A549 (cell line): ENCODE measurements at regions not wholly inside any gene's neighbourhood (a gene's known extent, or its start where the extent isn't known, plus 50 kb on each side); places are given as distances from the start of the nearest gene placed in this dataset.

ENCODE experiments used
- ATAC-seq, 2 experiments: fragments of 200-7000 bp in 1 of 2; fragments of >200 bp in 1 of 2; cut with Nextera tagmentation in 1 of 2; cut with Tn5 transposase in 1 of 2; 3 replicates each; pipeline versions ENCODE4 v1.8.0 to v1.9.1; 2018 to 2020; ENCODE audit warnings: mild to moderate bottlenecking in 1 of 2, moderate library complexity in 1 of 2
- CTCF ChIA-PET: fragments of 300-600 bp; sonication (Branson Sonifier 250); formaldehyde crosslinking; extraction: SDS; loops from one replicate; lab custom pipeline; 2021; ENCODE audit warnings: antibody characterized with exemption, inconsistent platforms; lab: Yijun Ruan, JAX
- POLR2A ChIA-PET: fragments of 350-600 bp; formaldehyde crosslinking; extraction: SDS; loops from one replicate; lab custom pipeline; 2021; ENCODE audit warnings: antibody characterized with exemption, inconsistent platforms; lab: Yijun Ruan, JAX
- DNase-seq, 2 experiments: peaks; one replicate each; pipeline versions ENCODE4 v3.0.0 to v3.0.0-alpha.2; 2011 to 2016; ENCODE audit warnings: low read depth in 1 of 2, low spot score in 1 of 2
- FAIRE-seq: peaks from 2 replicates; lab custom pipeline; 2011; peaks lifted over from hg19 to GRCh38; lab: Jason Lieb, UNC
- H3K27ac ChIP-seq, 2 experiments: fragments of >200 bp; sonication (Bioruptor Twin); formaldehyde crosslinking; 3 replicates each; pipeline ENCODE4 v1.5.1; 2016 to 2017
- H3K4me1 ChIP-seq: fragments of >200 bp; sonication (Bioruptor Twin); formaldehyde crosslinking; 3 replicates; pipeline ENCODE4 v1.6.1; 2016
- H3K4me2 ChIP-seq: fragments of >200 bp; sonication (Bioruptor Twin); formaldehyde crosslinking; 3 replicates; pipeline ENCODE4 v1.6.1; 2016
- H3K4me3 ChIP-seq: fragments of >200 bp; sonication (Bioruptor Twin); formaldehyde crosslinking; 3 replicates; pipeline ENCODE4 v1.5.1; 2016
- H3K9me3 ChIP-seq: fragments of >200 bp; sonication (Bioruptor Twin); formaldehyde crosslinking; 3 replicates; pipeline ENCODE4 v1.6.1; 2016
- BCL3 ChIP-seq: fragments of >200 bp; sonication (Bioruptor Twin); formaldehyde crosslinking; IDR thresholded peaks from 3 replicates; pipeline ENCODE4 v1.6.1; 2016
- CEBPB ChIP-seq, 2 experiments: fragments of >200 bp in 1 of 2; sonication (Bioruptor Twin) in 1 of 2; formaldehyde crosslinking in 1 of 2; IDR thresholded peaks; 2 replicates each; pipeline ENCODE4 v1.6.1; 2012 to 2016
- CHD2 ChIP-seq: fragments of 150-350 bp; IDR thresholded peaks from 2 replicates; pipeline ENCODE4 v1.6.1; 2014; ENCODE audit warnings: low read length; ENCODE audit not compliant: partially characterized antibody
- EHMT2 ChIP-seq: fragments of 200-600 bp; sonication (generic); IDR thresholded peaks from 2 replicates; pipeline ENCODE4 v1.6.1; 2016; ENCODE audit warnings: antibody characterized with exemption, low read depth, mild to moderate bottlenecking, moderate library complexity
- EP300 ChIP-seq, 2 experiments: fragments of >200 bp; sonication (Bioruptor Twin); formaldehyde crosslinking; IDR thresholded peaks; 2 replicates in 1 of 2; 3 replicates in 1 of 2; pipeline ENCODE4 v1.6.1; 2016 to 2017
- FOSL2 ChIP-seq, 2 experiments: fragments of 450-650 bp in 1 of 2; fragments of >200 bp in 1 of 2; sonication (Bioruptor Twin) in 1 of 2; formaldehyde crosslinking; IDR thresholded peaks; 2 replicates each; pipeline versions ENCODE4 v1.5.0 to v1.6.1; 2016 to 2020; ENCODE audit warnings: mild to moderate bottlenecking in 1 of 2, moderate library complexity in 1 of 2
- FOXS1 ChIP-seq: fragments of 250-450 bp; sonication (Bioruptor Pico); IDR thresholded peaks from 2 replicates; pipeline ENCODE4 v1.5.0; 2020; ENCODE audit warnings: mild to moderate bottlenecking, moderate library complexity
- GATA3 ChIP-seq: IDR thresholded peaks from 2 replicates; pipeline ENCODE4 v1.6.1; 2012; ENCODE audit warnings: borderline replicate concordance
- KDM5A ChIP-seq: fragments of 200-600 bp; sonication (generic); IDR thresholded peaks from 2 replicates; pipeline ENCODE4 v1.6.1; 2016; ENCODE audit warnings: antibody characterized with exemption, mild to moderate bottlenecking
- MAX ChIP-seq: IDR thresholded peaks from 2 replicates; pipeline ENCODE4 v1.6.1; 2012
- NFE2L2 ChIP-seq: fragments of 150-350 bp; conservative IDR thresholded peaks from 2 replicates; pipeline ENCODE4 v1.6.1; 2014; ENCODE audit warnings: low read length
- NR3C1 ChIP-seq: fragments of >200 bp; sonication (Bioruptor Twin); formaldehyde crosslinking; IDR thresholded peaks from 3 replicates; pipeline ENCODE4 v1.6.1; 2017
- PBX3 ChIP-seq: IDR thresholded peaks from 2 replicates; pipeline ENCODE4 v1.6.1; 2012
- RARB ChIP-seq: fragments of 250-450 bp; sonication (Bioruptor Pico); IDR thresholded peaks from 2 replicates; pipeline ENCODE4 v1.8.0; 2021; ENCODE audit warnings: mild to moderate bottlenecking, moderate library complexity
- RFX5 ChIP-seq: fragments of 450-650 bp; IDR thresholded peaks from 2 replicates; pipeline ENCODE4 v1.7.1; 2014; ENCODE audit warnings: antibody characterized with exemption, mild to moderate bottlenecking, moderate library complexity
- RNF2 ChIP-seq: fragments of 200-600 bp; sonication (generic); IDR thresholded peaks from 2 replicates; pipeline ENCODE4 v1.6.1; 2016; ENCODE audit warnings: low read depth, mild to moderate bottlenecking, antibody characterized with exemption, moderate library complexity, borderline replicate concordance
- SMC3 ChIP-seq: fragments of >200 bp; sonication (Bioruptor Twin); formaldehyde crosslinking; IDR thresholded peaks from 3 replicates; pipeline ENCODE4 v1.6.1; 2018; ENCODE audit warnings: inconsistent platforms
- TP53 ChIP-seq: fragments of 250-450 bp; sonication (Bioruptor Pico); IDR thresholded peaks from 2 replicates; pipeline ENCODE4 v1.5.0; 2021; ENCODE audit warnings: mild to moderate bottlenecking, moderate library complexity
- ZC3H11A ChIP-seq: fragments of 450-650 bp; IDR thresholded peaks from 2 replicates; pipeline ENCODE4 v1.6.1; 2014; ENCODE audit warnings: antibody characterized with exemption, mild to moderate bottlenecking
- ZNF302 ChIP-seq: fragments of 250-450 bp; sonication (Bioruptor Pico); IDR thresholded peaks from 2 replicates; pipeline ENCODE4 v1.9.0; 2021; ENCODE audit warnings: inconsistent platforms, mild to moderate bottlenecking, moderate library complexity
- WGBS: methylation state at CpG from one replicate; pipeline ENCODE4 v1.1.6; 2017; ENCODE audit errors: missing lambda C conversion rate; 5-methylcytosine and 5-hydroxymethylcytosine counted together
- TF ChIP-seq, protein P1 (sequence below): fragments of 200-600 bp; sonication (generic); IDR thresholded peaks from 2 replicates; pipeline ENCODE4 v1.6.1; 2016; ENCODE audit warnings: antibody characterized with exemption, mild to moderate bottlenecking, moderate library complexity
- TF ChIP-seq, protein P2 (sequence below): fragments of 150-350 bp; IDR thresholded peaks from 2 replicates; pipeline ENCODE4 v1.6.1; 2014; ENCODE audit warnings: low read depth, mild to moderate bottlenecking, low read length

GRCh38 chr4:81891005-81891996 lies 419.6 kb upstream of the RASGEF1B start (continued):
- TF ChIP-seq TP53 (CRISPR knock-in tag), result no peak
- no peak for TF ChIP-seq FOXS1 (CRISPR knock-in tag)
- no peak for TF ChIP-seq RNF2

- Histone ChIP-seq H3K4me2 (no peak overlapping the region), H3K27ac (no peak overlapping the region), H3K9me3 (no peaks in the 10 kb centered on the region), H3K4me3 (no peak overlapping the region), H3K4me1 (no peaks in the 10 kb centered on the region)
- POLR2A ChIA-PET, result no interaction called here
- WGBS, result 9% methylated on average over 4 of the region's 4 CpGs
- TF ChIP-seq SMC3 (no peak), GATA3 (no peak), EP300 (IDR thresholded peaks at IDR 0.05) (no peak), NFE2L2 (no peak), NR3C1 (no peak), PBX3 (no peak), RARB (CRISPR knock-in tag) (no peak), EHMT2 (no peak)
- no peak for ATAC-seq
- FAIRE-seq, result no peak
- CTCF ChIA-PET, result no interaction called here
- no peak for DNase-seq
These were observed 413.3 kb upstream of the RASGEF1B start for GRCh38 chr4:81884986-81885385.

- CTCF ChIA-PET, result interaction anchor here (0.6 to 0.9 kb wide), 2 partner anchors 25 to 318 kb away, joined by 3 read pairs; no protein-coding TSS in a partner anchor
- H3K4me2 ChIP-seq, result no peak overlapping the region
These were observed 412.1 kb upstream of the RASGEF1B start for GRCh38 chr4:81883530-81884450.

DNA sequence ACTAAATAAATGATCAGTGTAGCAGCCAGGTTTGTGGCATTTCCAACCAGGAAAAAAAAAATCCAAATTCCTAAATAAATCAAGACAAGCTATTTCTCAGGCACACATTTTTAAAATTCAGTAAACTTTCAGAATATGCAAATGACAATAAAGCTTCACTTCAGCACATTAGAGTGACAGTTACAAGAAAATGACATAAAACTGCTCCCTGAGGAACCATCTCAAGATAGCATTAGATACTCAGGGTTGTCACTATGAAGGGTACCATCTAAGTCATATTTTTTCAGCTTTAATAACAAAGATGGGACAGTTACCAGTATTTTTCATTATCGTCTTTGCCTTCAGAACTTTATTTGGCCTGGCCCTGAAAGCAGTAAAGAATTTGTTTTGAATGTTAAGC lies 411.3 kb upstream of the RASGEF1B start:
- H3K4me3 ChIP-seq, result no peak overlapping the region
- H3K27ac ChIP-seq, result no peak overlapping the region
- 19% methylated on average over 1 of the region's 1 CpG for WGBS
- POLR2A ChIA-PET, result no interaction called here
- H3K9me3 ChIP-seq, result no peaks in the 10 kb centered on the region
- TF ChIP-seq, protein P1, sequence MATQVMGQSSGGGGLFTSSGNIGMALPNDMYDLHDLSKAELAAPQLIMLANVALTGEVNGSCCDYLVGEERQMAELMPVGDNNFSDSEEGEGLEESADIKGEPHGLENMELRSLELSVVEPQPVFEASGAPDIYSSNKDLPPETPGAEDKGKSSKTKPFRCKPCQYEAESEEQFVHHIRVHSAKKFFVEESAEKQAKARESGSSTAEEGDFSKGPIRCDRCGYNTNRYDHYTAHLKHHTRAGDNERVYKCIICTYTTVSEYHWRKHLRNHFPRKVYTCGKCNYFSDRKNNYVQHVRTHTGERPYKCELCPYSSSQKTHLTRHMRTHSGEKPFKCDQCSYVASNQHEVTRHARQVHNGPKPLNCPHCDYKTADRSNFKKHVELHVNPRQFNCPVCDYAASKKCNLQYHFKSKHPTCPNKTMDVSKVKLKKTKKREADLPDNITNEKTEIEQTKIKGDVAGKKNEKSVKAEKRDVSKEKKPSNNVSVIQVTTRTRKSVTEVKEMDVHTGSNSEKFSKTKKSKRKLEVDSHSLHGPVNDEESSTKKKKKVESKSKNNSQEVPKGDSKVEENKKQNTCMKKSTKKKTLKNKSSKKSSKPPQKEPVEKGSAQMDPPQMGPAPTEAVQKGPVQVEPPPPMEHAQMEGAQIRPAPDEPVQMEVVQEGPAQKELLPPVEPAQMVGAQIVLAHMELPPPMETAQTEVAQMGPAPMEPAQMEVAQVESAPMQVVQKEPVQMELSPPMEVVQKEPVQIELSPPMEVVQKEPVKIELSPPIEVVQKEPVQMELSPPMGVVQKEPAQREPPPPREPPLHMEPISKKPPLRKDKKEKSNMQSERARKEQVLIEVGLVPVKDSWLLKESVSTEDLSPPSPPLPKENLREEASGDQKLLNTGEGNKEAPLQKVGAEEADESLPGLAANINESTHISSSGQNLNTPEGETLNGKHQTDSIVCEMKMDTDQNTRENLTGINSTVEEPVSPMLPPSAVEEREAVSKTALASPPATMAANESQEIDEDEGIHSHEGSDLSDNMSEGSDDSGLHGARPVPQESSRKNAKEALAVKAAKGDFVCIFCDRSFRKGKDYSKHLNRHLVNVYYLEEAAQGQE, result no peak
- TF ChIP-seq MAX, result no peak
- no peak for TF ChIP-seq BCL3
- TF ChIP-seq, protein P2, sequence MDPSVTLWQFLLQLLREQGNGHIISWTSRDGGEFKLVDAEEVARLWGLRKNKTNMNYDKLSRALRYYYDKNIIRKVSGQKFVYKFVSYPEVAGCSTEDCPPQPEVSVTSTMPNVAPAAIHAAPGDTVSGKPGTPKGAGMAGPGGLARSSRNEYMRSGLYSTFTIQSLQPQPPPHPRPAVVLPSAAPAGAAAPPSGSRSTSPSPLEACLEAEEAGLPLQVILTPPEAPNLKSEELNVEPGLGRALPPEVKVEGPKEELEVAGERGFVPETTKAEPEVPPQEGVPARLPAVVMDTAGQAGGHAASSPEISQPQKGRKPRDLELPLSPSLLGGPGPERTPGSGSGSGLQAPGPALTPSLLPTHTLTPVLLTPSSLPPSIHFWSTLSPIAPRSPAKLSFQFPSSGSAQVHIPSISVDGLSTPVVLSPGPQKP, result no peak
- no peak for TF ChIP-seq ZC3H11A
- TF ChIP-seq FOSL2 (IDR thresholded peaks at IDR 0.05), result no peak
- TF ChIP-seq FOSL2 (CRISPR knock-in tag; IDR thresholded peaks at IDR 0.05), result no peak
- TF ChIP-seq CEBPB (IDR thresholded peaks at IDR 0.05), result no peak
- H3K4me2 ChIP-seq, result no peak overlapping the region
- DNase-seq, result no peak
- no peaks in the 10 kb centered on the region for H3K4me1 ChIP-seq
- FAIRE-seq, result no peak
- ATAC-seq, result no peak
- CTCF ChIA-PET, result interaction anchor here (0.9 to 1.3 kb wide), 2 partner anchors 13 to 25 kb away, joined by 3 read pairs; no protein-coding TSS in a partner anchor

More at GRCh38 chr4:81883530-81884450, 412.1 kb upstream of the RASGEF1B start:
- Histone ChIP-seq H3K4me3 (no peak overlapping the region), H3K4me1 (no peaks in the 10 kb centered on the region), H3K27ac (no peak overlapping the region), H3K9me3 (no peaks in the 10 kb centered on the region)
- POLR2A ChIA-PET, result no interaction called here
- TF ChIP-seq ZC3H11A (no peak), RFX5 (no peak), KDM5A (no peak), ZNF302 (CRISPR knock-in tag) (no peak), CHD2 (no peak), MAX (no peak)
- ATAC-seq, result no peak
- DNase-seq, result no peak
- FAIRE-seq, result no peak
- WGBS, result 44% methylated on average over 6 of the region's 7 CpGs
